ENCODE measurements at regions not wholly inside any gene's neighbourhood (a gene's known extent, or its start where the extent isn't known, plus 50 kb on each side); places are given as distances from the start of the nearest gene placed in this dataset.
"Not testable (repeated sequence)": the region's sequence is repeated elsewhere in the genome, so short reads cannot be mapped to it uniquely, and the experiment has no call there.

DNA sequence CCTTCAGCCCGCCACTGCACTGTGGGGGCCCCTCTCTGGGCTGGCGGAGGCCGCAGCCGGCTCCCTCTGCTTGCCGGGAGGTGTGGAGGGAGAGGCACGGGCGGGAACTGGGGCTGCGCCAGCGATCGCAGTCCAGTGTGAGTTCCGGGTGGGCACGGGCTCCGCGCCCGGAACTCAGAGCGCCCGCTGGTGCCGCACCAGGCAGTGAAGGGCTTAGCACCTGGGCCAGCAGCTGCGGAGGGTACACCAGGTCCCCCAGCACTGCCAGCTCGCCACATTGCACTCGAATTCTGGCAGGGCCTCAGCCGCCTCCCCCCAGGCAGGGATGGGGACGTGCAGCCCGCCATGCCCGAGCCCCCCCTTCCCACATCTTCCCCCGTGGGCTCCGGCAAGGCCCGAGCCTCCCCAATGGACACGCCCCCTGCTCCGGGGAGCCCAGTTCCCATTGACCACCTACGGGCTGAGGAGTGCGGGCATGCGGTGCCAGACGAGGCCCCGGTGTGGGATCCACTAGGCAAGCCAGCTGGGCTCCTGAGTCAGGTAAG lies 135.9 kb upstream of the RFC3 start:
- Histone ChIP-seq H3K27me3 (replicated peaks) (no peaks in the 10 kb centered on the region), H3K4me3 (ENCODE audit: low read depth, low read length) (no peak overlapping the region), H3K27ac (no peak overlapping the region), H3K36me3 (replicated peaks) (no peaks in the 10 kb centered on the region)
- in situ Hi-C loops (cut with HindIII; ENCODE audit: low pct_ligation_motif_present, low sequenced_read_pairs) = no loop called here
- no peak for DNase-seq
- TF ChIP-seq, protein P1, sequence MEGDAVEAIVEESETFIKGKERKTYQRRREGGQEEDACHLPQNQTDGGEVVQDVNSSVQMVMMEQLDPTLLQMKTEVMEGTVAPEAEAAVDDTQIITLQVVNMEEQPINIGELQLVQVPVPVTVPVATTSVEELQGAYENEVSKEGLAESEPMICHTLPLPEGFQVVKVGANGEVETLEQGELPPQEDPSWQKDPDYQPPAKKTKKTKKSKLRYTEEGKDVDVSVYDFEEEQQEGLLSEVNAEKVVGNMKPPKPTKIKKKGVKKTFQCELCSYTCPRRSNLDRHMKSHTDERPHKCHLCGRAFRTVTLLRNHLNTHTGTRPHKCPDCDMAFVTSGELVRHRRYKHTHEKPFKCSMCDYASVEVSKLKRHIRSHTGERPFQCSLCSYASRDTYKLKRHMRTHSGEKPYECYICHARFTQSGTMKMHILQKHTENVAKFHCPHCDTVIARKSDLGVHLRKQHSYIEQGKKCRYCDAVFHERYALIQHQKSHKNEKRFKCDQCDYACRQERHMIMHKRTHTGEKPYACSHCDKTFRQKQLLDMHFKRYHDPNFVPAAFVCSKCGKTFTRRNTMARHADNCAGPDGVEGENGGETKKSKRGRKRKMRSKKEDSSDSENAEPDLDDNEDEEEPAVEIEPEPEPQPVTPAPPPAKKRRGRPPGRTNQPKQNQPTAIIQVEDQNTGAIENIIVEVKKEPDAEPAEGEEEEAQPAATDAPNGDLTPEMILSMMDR (IDR thresholded peaks at IDR 0.05; ENCODE audit: low read depth, low read length, missing control alignments) = no peak

GRCh38 chr13:33682646-33683045 lies 135.3 kb upstream of the RFC3 start:
- H3K27me3 ChIP-seq (replicated peaks); H3K27ac ChIP-seq; DNase-seq; H3K4me3 ChIP-seq (ENCODE audit: low read depth, low read length); in situ Hi-C loops (cut with HindIII; ENCODE audit: low pct_ligation_motif_present, low sequenced_read_pairs); H3K36me3 ChIP-seq (replicated peaks): not testable (repeated sequence)

DNA sequence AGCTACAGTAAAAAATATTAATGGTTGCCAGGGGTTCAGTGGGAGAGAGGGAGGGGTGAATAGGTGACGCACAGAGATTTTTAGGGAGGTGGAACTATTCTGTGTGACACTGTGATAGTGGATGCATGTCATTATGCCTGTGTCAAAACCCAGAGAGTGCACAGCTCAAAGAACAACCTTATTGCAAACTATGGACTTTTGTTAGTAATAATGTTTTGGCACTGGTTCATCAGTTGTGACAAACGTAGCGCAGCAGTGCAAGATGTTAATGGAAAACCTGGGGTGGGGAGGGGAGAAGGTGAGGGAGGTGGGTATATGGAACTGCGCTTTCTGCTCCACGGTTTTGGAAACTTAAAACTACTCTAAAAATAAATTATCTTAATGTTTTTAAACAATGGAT lies 134.6 kb upstream of the RFC3 start:
- Histone ChIP-seq H3K4me3 (ENCODE audit: low read depth, low read length) (no peak overlapping the region), H3K27ac (no peak overlapping the region), H3K36me3 (replicated peaks) (no peaks in the 10 kb centered on the region), H3K27me3 (replicated peaks) (no peaks in the 10 kb centered on the region)
- in situ Hi-C loops (cut with HindIII; ENCODE audit: low pct_ligation_motif_present, low sequenced_read_pairs) = no loop called here
- TF ChIP-seq, protein P1 (IDR thresholded peaks at IDR 0.05; ENCODE audit: low read depth, low read length, missing control alignments) = no peak
- DNase-seq = no peak

DNA sequence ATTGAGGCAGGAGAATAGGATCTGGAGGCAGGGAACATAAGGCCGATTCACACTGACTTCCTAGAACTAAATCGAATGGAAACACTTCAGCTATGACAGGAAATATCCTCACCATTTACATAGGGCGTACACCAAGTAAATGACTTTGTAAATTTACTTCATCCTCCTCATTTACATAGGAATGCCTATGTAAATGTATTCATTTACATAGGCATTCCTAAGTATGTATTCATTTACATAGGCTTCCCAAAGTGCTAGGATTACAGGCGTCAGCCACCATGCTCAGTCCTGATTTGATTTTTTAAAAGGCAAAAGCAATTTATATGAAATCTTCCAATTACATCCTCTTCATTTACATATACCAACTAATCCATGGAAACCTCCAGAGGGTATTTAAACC lies 133.1 kb upstream of the RFC3 start:
- H3K4me3 ChIP-seq (ENCODE audit: low read depth, low read length) = no peak overlapping the region
- DNase-seq = no peak
- in situ Hi-C loops (cut with HindIII; ENCODE audit: low pct_ligation_motif_present, low sequenced_read_pairs) = no loop called here
- H3K36me3 ChIP-seq (replicated peaks) = no peaks in the 10 kb centered on the region
- H3K27ac ChIP-seq = no peak overlapping the region
- TF ChIP-seq, protein P1 (IDR thresholded peaks at IDR 0.05; ENCODE audit: low read depth, low read length, missing control alignments) = no peak
- no peaks in the 10 kb centered on the region for H3K27me3 ChIP-seq (replicated peaks)

DNA sequence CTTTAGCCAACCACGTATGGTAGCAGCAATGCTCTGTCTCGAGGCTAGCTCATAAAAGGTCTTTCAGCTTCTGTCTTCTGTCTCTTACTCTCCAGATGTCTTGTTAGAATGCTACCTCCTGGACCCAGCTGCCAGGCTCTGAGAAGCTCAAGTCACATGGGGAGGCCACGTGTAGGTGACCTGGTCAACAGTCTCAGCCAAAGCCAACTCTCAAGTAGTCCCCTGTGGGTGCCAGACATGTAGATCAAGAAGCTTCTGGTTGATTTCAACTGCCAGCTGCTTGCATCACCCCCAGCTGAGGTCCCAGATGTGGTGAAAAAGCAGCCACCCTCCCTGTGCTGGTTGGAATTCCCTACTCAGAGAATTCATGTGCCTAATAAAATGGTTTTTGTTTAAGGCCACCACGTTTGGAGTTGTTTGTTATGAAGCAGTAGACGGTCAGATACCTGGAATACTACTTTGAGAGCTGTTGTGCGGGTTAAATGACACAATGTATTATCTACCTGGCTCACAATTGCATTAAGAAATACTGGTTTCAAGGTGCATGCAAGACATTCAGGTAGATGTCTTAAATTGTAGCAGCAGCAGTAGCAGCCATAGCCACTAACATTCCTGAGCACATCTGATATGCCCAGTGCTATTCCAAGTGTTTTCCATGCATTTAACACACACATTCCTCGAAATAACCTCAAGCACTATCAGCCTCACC lies 131.0 kb upstream of the RFC3 start:
- no peak for DNase-seq
- Histone ChIP-seq H3K36me3 (replicated peaks) (no peaks in the 10 kb centered on the region), H3K27me3 (replicated peaks) (no peaks in the 10 kb centered on the region), H3K4me3 (ENCODE audit: low read depth, low read length) (no peak overlapping the region), H3K27ac (no peak overlapping the region)
- TF ChIP-seq, protein P1 (IDR thresholded peaks at IDR 0.05; ENCODE audit: low read depth, low read length, missing control alignments) = no peak
- in situ Hi-C loops (cut with HindIII; ENCODE audit: low pct_ligation_motif_present, low sequenced_read_pairs) = no loop called here

DNA sequence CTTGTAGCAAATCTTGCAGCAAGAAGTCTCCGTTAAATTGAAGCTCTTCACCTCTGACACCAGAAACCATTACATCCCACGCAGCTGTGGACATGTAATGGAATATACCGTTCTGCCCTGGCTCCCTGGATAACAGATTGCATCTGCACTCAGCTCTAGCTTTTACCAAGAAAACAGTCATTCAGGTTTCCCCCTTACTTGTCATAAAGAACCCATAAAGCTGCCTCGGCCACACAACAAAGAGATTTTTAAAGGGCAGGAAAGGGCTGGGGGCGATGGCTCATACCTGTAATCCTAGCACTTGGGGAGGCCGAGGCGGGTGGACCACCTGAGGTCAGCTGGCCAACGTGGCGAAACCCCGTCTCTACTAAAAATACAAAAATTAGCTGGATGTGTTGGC lies 127.6 kb upstream of the RFC3 start:
- TF ChIP-seq, protein P1 (IDR thresholded peaks at IDR 0.05; ENCODE audit: low read depth, low read length, missing control alignments) = no peak
- DNase-seq = no peak
- Histone ChIP-seq H3K27me3 (replicated peaks) (no peaks in the 10 kb centered on the region), H3K4me3 (ENCODE audit: low read depth, low read length) (no peak overlapping the region), H3K36me3 (replicated peaks) (no peaks in the 10 kb centered on the region), H3K27ac (no peak overlapping the region)
- in situ Hi-C loops (cut with HindIII; ENCODE audit: low pct_ligation_motif_present, low sequenced_read_pairs) = no loop called here
